ENCODE measurements at regions not wholly inside any gene's neighbourhood (a gene's known extent, or its start where the extent isn't known, plus 50 kb on each side); places are given as distances from the start of the nearest gene placed in this dataset.

DNA sequence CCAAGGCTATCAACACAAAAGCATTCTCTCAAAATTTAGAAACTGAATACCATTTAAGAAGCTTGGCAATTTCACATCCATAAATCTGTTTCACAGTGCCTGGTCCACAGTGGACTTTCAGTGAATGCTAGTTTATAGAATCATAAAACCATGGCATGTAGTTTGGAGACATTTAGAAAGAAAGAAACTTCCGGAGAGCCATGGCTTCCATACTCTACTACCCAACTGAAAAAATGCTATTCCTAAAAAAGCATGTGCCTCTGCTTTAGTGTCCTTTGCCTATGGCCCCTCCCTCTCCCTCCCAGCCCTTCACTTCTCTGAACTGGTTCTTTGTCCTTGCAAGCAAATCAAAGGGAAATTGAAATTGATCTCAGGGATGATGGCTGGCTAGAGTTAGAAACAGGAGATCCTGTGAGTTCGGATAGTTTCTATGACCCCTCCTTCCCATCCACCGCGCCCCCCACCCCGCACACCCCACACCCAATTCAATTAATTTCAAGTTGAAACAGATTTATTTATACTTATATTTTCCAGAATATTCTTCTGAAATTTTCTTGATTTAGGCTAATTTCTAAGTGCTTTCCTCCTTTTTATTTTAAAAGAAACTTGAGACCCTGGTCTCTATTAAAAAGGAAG lies 248.3 kb downstream of the TRIB2 start:
- no peak overlapping the region for H3K27ac ChIP-seq
- TF ChIP-seq, protein P1, sequence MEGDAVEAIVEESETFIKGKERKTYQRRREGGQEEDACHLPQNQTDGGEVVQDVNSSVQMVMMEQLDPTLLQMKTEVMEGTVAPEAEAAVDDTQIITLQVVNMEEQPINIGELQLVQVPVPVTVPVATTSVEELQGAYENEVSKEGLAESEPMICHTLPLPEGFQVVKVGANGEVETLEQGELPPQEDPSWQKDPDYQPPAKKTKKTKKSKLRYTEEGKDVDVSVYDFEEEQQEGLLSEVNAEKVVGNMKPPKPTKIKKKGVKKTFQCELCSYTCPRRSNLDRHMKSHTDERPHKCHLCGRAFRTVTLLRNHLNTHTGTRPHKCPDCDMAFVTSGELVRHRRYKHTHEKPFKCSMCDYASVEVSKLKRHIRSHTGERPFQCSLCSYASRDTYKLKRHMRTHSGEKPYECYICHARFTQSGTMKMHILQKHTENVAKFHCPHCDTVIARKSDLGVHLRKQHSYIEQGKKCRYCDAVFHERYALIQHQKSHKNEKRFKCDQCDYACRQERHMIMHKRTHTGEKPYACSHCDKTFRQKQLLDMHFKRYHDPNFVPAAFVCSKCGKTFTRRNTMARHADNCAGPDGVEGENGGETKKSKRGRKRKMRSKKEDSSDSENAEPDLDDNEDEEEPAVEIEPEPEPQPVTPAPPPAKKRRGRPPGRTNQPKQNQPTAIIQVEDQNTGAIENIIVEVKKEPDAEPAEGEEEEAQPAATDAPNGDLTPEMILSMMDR (conservative IDR thresholded peaks at IDR 0.05), result no peak
- TF ChIP-seq ZFX (IDR thresholded peaks at IDR 0.05), result no peak

DNA sequence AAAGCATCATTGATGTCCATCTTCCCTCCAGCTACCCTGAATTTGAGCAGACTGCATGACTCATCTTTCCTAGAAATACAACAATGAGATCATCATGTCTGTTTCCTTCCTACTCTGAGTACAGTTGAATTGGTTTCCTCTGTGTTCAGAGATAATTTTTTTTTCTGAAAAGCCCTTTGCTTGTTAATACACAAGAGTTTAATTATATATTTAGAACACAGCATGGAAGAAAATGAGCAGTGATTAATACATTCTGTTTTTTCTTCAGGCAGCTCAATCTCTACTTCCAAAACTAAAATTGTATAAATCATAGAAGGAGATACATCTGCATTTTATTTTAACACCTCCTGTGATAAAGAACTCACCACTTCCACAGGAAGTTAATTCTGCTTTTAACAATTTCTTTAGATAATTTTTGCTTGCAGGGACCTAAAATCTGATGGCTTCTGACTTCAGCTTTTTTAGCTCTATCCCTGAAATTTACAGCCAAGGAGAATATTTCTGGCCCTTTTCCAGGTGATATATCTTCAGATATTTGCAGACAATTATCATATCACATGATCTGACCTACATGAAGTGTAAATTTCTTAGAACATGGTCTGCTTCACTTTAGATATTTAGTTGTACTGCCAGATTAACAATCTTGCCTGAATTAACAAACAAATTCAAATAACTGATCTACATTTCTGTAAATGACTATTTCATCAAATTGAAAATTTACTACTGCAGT lies 249.0 kb downstream of the TRIB2 start:
- no peak overlapping the region for H3K27ac ChIP-seq
- no peak for TF ChIP-seq ZFX (IDR thresholded peaks at IDR 0.05)
- TF ChIP-seq, protein P1 (conservative IDR thresholded peaks at IDR 0.05), result no peak

DNA sequence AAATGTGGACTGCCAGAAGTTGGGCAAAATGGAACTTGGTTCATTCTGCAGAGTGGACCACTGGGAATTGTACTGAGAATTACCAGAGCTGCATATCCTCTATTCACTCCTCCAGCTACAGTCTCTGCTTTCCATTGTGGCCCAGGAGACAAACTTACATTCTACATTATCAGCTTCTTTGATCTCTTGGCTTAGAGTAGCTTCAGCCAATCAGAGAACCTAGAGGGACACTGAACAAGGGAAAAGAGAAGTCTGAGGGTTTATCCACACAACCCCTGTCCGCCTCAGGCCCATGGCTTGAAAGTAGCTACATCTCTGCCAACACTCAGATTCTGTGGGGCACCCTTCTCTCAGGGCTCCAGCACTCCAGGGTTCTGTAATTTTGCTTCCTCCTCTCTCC lies 251.1 kb downstream of the TRIB2 start:
- TF ChIP-seq ZFX (IDR thresholded peaks at IDR 0.05), result no peak
- TF ChIP-seq, protein P1 (conservative IDR thresholded peaks at IDR 0.05), result no peak
- no peak overlapping the region for H3K27ac ChIP-seq

DNA sequence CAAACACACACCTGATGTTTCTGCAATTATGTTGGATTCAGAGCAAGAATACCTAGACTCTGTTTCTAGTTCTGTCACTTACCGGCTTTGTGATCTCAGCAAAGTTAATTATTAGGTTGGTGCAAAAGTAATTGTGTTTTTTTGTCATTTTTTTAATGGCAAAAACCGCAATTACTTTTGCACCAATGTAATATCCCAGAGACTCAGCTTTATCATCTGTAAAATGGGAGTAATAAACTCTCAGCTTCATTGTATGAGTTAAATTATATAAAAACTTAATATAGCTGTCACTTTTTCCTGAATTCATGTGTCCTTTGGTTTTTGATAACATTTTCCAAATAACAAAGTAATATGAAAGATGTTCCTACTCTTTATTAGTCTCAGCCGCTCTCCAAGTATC lies 251.7 kb downstream of the TRIB2 start:
- H3K27ac ChIP-seq, result no peak overlapping the region
- TF ChIP-seq, protein P1 (conservative IDR thresholded peaks at IDR 0.05), result no peak
- TF ChIP-seq ZFX (IDR thresholded peaks at IDR 0.05), result no peak

DNA sequence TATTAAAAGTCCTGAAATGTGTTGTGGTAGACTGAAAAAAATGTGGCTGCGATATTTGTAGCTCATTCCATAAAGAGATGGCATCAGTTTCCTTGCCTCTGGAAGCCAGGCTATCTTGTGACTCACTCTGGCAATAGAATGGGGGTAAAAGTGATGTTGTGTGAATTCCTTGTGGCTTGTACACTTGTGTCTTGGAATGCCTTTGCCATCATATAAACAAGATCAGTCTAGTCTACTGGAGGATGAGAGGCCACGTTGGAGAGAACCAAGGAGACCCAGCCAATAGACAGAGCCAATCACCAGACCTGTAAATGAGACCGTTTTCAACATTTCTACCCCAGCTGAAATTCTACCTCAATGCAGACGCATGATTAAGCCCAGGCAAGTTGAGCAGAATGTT lies 254.1 kb downstream of the TRIB2 start:
- no peak overlapping the region for H3K27ac ChIP-seq
- TF ChIP-seq, protein P1 (conservative IDR thresholded peaks at IDR 0.05), result no peak
- no peak for TF ChIP-seq ZFX (IDR thresholded peaks at IDR 0.05)

DNA sequence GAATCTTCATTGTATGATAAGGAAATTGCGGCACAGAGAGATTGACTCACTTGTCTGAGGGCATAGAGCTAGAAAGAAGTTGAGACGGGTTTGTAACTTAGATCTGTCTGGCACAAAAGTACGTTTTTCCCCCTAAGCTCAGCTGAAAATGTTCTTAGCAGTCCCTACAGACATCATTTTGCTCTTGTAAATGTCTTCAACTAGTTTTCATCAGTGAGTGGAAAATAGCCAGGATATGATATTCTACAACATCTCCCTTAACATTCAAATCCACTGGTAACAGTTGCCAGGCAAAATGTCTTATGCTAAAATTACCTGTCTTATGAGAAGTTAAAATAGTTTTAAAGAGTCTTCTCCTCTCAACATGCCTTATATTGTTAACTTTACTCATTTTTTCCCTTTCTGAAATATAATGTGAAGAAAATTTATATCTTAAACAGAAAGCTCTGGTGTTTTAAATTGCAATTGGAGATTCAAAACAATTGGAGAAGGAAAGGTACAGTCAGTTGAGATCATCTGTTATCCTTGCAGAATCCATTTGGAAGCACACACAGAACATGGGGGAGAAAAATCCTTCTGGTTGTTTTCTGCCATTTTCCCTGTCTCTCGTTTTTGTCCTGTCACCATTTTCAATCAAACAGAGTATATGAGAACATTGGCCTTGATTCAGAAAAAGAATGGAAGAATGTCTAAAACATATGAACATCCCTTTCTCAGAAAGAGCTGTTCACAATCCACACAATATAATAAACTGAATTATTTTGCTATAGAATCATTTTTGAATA lies 255.0 kb downstream of the TRIB2 start:
- TF ChIP-seq ZFX (IDR thresholded peaks at IDR 0.05), result no peak
- TF ChIP-seq, protein P1 (conservative IDR thresholded peaks at IDR 0.05), result no peak

More for the DNA sequence above, 255.0 kb downstream of the TRIB2 start:
- no peak overlapping the region for H3K27ac ChIP-seq

All from C4-2B (cell line).